ENCODE measurements at regions not wholly inside any gene's neighbourhood (a gene's known extent, or its start where the extent isn't known, plus 50 kb on each side); places are given as distances from the start of the nearest gene placed in this dataset.

GRCh38 chr15:70273808-70274207 is 176.1 kb upstream of the TLE3 start:
- Histone ChIP-seq H3K4me1 (ENCODE audit: insufficient read depth, low read length) (peaks cover 10% of the 10 kb centered on the region), H3K27ac (ENCODE audit: low read depth, low read length) (no peak overlapping the region), H3K4me3 (ENCODE audit: low read length) (no peak overlapping the region), H3K9me3 (ENCODE audit: insufficient read depth, low read depth, low read length) (no peaks in the 10 kb centered on the region), H3K9ac (ENCODE audit: low read depth, low read length) (no peak overlapping the region), H3K36me3 (ENCODE audit: insufficient read depth, low read length) (no peaks in the 10 kb centered on the region), H3K27me3 (ENCODE audit: insufficient read depth, low read length) (peaks cover 10% of the 10 kb centered on the region; the same call in 1 of the 2 replicates)
- WGBS, result 77% methylated on average over 3 of the region's 3 CpGs

GRCh38 chr15:70272565-70273355 is 175.0 kb upstream of the TLE3 start:
- H3K36me3 ChIP-seq (ENCODE audit: insufficient read depth, low read length), result no peaks in the 10 kb centered on the region
- H3K9me3 ChIP-seq (ENCODE audit: insufficient read depth, low read depth, low read length), result no peaks in the 10 kb centered on the region
- no peak overlapping the region for H3K9ac ChIP-seq (ENCODE audit: low read depth, low read length)
- no peak overlapping the region for H3K27ac ChIP-seq (ENCODE audit: low read depth, low read length)
- H3K27me3 ChIP-seq (ENCODE audit: insufficient read depth, low read length), result peaks cover 10% of the 10 kb centered on the region; the same call in 1 of the 2 replicates
- WGBS, result 90% methylated on average over 10 of the region's 10 CpGs
- H3K4me3 ChIP-seq (ENCODE audit: low read length), result no peak overlapping the region
- H3K4me1 ChIP-seq (ENCODE audit: insufficient read depth, low read length), result peaks cover 10% of the 10 kb centered on the region

- Histone ChIP-seq H3K9ac (ENCODE audit: low read depth, low read length) (no peak overlapping the region), H3K4me3 (ENCODE audit: low read length) (no peak overlapping the region), H3K4me1 (ENCODE audit: insufficient read depth, low read length) (peaks cover 10% of the 10 kb centered on the region), H3K27ac (ENCODE audit: low read depth, low read length) (no peak overlapping the region), H3K36me3 (ENCODE audit: insufficient read depth, low read length) (no peaks in the 10 kb centered on the region), H3K9me3 (ENCODE audit: insufficient read depth, low read depth, low read length) (no peaks in the 10 kb centered on the region), H3K27me3 (ENCODE audit: insufficient read depth, low read length) (peaks cover 10% of the 10 kb centered on the region; the same call in 1 of the 2 replicates)
- 17% methylated on average over 3 of the region's 3 CpGs for WGBS
Measured at GRCh38 chr15:70271422-70272088, 173.8 kb upstream of the TLE3 start.

GRCh38 chr15:70270752-70271111 is 173.0 kb upstream of the TLE3 start:
- no peaks in the 10 kb centered on the region for H3K9me3 ChIP-seq (ENCODE audit: insufficient read depth, low read depth, low read length)
- H3K36me3 ChIP-seq (ENCODE audit: insufficient read depth, low read length), result no peaks in the 10 kb centered on the region
- peaks cover 10% of the 10 kb centered on the region for H3K4me1 ChIP-seq (ENCODE audit: insufficient read depth, low read length)
- H3K9ac ChIP-seq (ENCODE audit: low read depth, low read length), result no peak overlapping the region
- H3K27me3 ChIP-seq (ENCODE audit: insufficient read depth, low read length), result peaks cover 10% of the 10 kb centered on the region; the same call in 1 of the 2 replicates
- 89% methylated on average over 8 of the region's 8 CpGs for WGBS
- H3K27ac ChIP-seq (ENCODE audit: low read depth, low read length), result no peak overlapping the region
- H3K4me3 ChIP-seq (ENCODE audit: low read length), result no peak overlapping the region

- peaks cover 10% of the 10 kb centered on the region for H3K4me1 ChIP-seq (ENCODE audit: insufficient read depth, low read length)
- no peak overlapping the region for H3K4me3 ChIP-seq (ENCODE audit: low read length)
- 95% methylated on average over 10 of the region's 10 CpGs for WGBS
- H3K9me3 ChIP-seq (ENCODE audit: insufficient read depth, low read depth, low read length), result no peaks in the 10 kb centered on the region
- no peak overlapping the region for H3K9ac ChIP-seq (ENCODE audit: low read depth, low read length)
- no peaks in the 10 kb centered on the region for H3K36me3 ChIP-seq (ENCODE audit: insufficient read depth, low read length)
- H3K27ac ChIP-seq (ENCODE audit: low read depth, low read length), result no peak overlapping the region
- H3K27me3 ChIP-seq (ENCODE audit: insufficient read depth, low read length), result peaks cover 10% of the 10 kb centered on the region; the same call in 1 of the 2 replicates
Measured at GRCh38 chr15:70269991-70270751, 172.5 kb upstream of the TLE3 start.

- H3K27ac ChIP-seq (ENCODE audit: low read depth, low read length), result no peak overlapping the region
- WGBS, result 88% methylated on average over 9 of the region's 9 CpGs
- no peaks in the 10 kb centered on the region for H3K9me3 ChIP-seq (ENCODE audit: insufficient read depth, low read depth, low read length)
- no peaks in the 10 kb centered on the region for H3K36me3 ChIP-seq (ENCODE audit: insufficient read depth, low read length)
- peaks cover 10% of the 10 kb centered on the region for H3K4me1 ChIP-seq (ENCODE audit: insufficient read depth, low read length)
- H3K9ac ChIP-seq (ENCODE audit: low read depth, low read length), result no peak overlapping the region
- no peak overlapping the region for H3K4me3 ChIP-seq (ENCODE audit: low read length)
- H3K27me3 ChIP-seq (ENCODE audit: insufficient read depth, low read length), result peaks cover 10% of the 10 kb centered on the region; the same call in 1 of the 2 replicates
Measured at GRCh38 chr15:70269311-70269911, 171.7 kb upstream of the TLE3 start.

- Histone ChIP-seq H3K9me3 (ENCODE audit: insufficient read depth, low read depth, low read length) (no peaks in the 10 kb centered on the region), H3K4me1 (ENCODE audit: insufficient read depth, low read length) (peaks cover 15% of the 10 kb centered on the region), H3K4me3 (ENCODE audit: low read length) (no peak overlapping the region), H3K36me3 (ENCODE audit: insufficient read depth, low read length) (no peaks in the 10 kb centered on the region), H3K27me3 (ENCODE audit: insufficient read depth, low read length) (peaks cover 10% of the 10 kb centered on the region; the same call in 1 of the 2 replicates), H3K27ac (ENCODE audit: low read depth, low read length) (no peak overlapping the region), H3K9ac (ENCODE audit: low read depth, low read length) (no peak overlapping the region)
- WGBS, result 81% methylated on average over 14 of the region's 18 CpGs
Measured at GRCh38 chr15:70268698-70269251, 171.1 kb upstream of the TLE3 start.

- no peak overlapping the region for H3K27ac ChIP-seq (ENCODE audit: low read depth, low read length)
Measured at GRCh38 chr15:70267879-70268278, 170.2 kb upstream of the TLE3 start.

GRCh38 chr15:70267306-70267705 is 169.6 kb upstream of the TLE3 start:
- H3K4me1 ChIP-seq (ENCODE audit: insufficient read depth, low read length), result peaks cover 19% of the 10 kb centered on the region
- H3K27ac ChIP-seq (ENCODE audit: low read depth, low read length), result no peak overlapping the region
- H3K27me3 ChIP-seq (ENCODE audit: insufficient read depth, low read length), result peaks cover 10% of the 10 kb centered on the region; the same call in 1 of the 2 replicates

More at GRCh38 chr15:70267879-70268278, 170.2 kb upstream of the TLE3 start:
- Histone ChIP-seq H3K36me3 (ENCODE audit: insufficient read depth, low read length) (no peaks in the 10 kb centered on the region), H3K4me3 (ENCODE audit: low read length) (no peak overlapping the region), H3K27me3 (ENCODE audit: insufficient read depth, low read length) (peaks cover 10% of the 10 kb centered on the region; the same call in 1 of the 2 replicates), H3K9ac (ENCODE audit: low read depth, low read length) (no peak overlapping the region), H3K9me3 (ENCODE audit: insufficient read depth, low read depth, low read length) (no peaks in the 10 kb centered on the region), H3K4me1 (ENCODE audit: insufficient read depth, low read length) (peaks cover 19% of the 10 kb centered on the region)
- 84% methylated on average over 6 of the region's 6 CpGs for whole genome bisulfite sequencing

GRCh38 chr15:70266412-70267121 is 168.8 kb upstream of the TLE3 start:
- Histone ChIP-seq H3K27ac (ENCODE audit: low read depth, low read length) (no peak overlapping the region), H3K4me1 (ENCODE audit: insufficient read depth, low read length) (peaks cover 13% of the 10 kb centered on the region), H3K36me3 (ENCODE audit: insufficient read depth, low read length) (no peaks in the 10 kb centered on the region), H3K27me3 (ENCODE audit: insufficient read depth, low read length) (peaks cover 6% of the 10 kb centered on the region; the same call in 1 of the 2 replicates), H3K9ac (ENCODE audit: low read depth, low read length) (no peak overlapping the region), H3K9me3 (ENCODE audit: insufficient read depth, low read depth, low read length) (no peaks in the 10 kb centered on the region), H3K4me3 (ENCODE audit: low read length) (no peak overlapping the region)
- WGBS, result 77% methylated on average over 24 of the region's 24 CpGs

More at GRCh38 chr15:70267306-70267705, 169.6 kb upstream of the TLE3 start:
- 90% methylated on average over 2 of the region's 2 CpGs for WGBS
- Histone ChIP-seq H3K4me3 (ENCODE audit: low read length) (no peak overlapping the region), H3K9ac (ENCODE audit: low read depth, low read length) (no peak overlapping the region), H3K36me3 (ENCODE audit: insufficient read depth, low read length) (no peaks in the 10 kb centered on the region), H3K9me3 (ENCODE audit: insufficient read depth, low read depth, low read length) (no peaks in the 10 kb centered on the region)
